ENCODE measurements at regions not wholly inside any gene's neighbourhood (a gene's known extent, or its start where the extent isn't known, plus 50 kb on each side); places are given as distances from the start of the nearest gene placed in this dataset.
A peak's percentile ranks its signal among the peaks of the same experiment; 100 is the strongest.

- no peak for DNase-seq
Measured at GRCh38 chr9:88696501-88696900, 161.5 kb downstream of the NXNL2 start.

GRCh38 chr9:88697764-88698432 is 162.9 kb downstream of the NXNL2 start:
- no peak for DNase-seq

GRCh38 chr9:88702985-88703384 is 168.0 kb downstream of the NXNL2 start:
- no peak for DNase-seq

- no peak for DNase-seq
Measured at GRCh38 chr9:88706193-88707113, 171.5 kb downstream of the NXNL2 start.

- no peak for DNase-seq
Measured at GRCh38 chr9:88710449-88710848, 175.5 kb downstream of the NXNL2 start.

GRCh38 chr9:88711719-88712118 is 176.7 kb downstream of the NXNL2 start:
- no peak for DNase-seq

- no peak for DNase-seq
Measured at GRCh38 chr9:88712484-88712883, 177.5 kb downstream of the NXNL2 start.

GRCh38 chr9:88713010-88713409 is 178.0 kb downstream of the NXNL2 start:
- no peak for DNase-seq

GRCh38 chr9:88716596-88717290 is 181.8 kb downstream of the NXNL2 start:
- DNase-seq = no peak

GRCh38 chr9:88721025-88721424 is 186.0 kb downstream of the NXNL2 start:
- no peak for DNase-seq

- DNase-seq = no peak
Measured at GRCh38 chr9:88721495-88722279, 186.7 kb downstream of the NXNL2 start.

- DNase-seq = peak; percentile 1
Measured at GRCh38 chr9:88722753-88723152, 187.8 kb downstream of the NXNL2 start.

- DNase-seq = no peak
Measured at GRCh38 chr9:88723751-88724150, 188.8 kb downstream of the NXNL2 start.

- no peak for DNase-seq
Measured at GRCh38 chr9:88724331-88724730, 189.4 kb downstream of the NXNL2 start.

- no peak for DNase-seq
Measured at GRCh38 chr9:88725300-88726019, 190.5 kb downstream of the NXNL2 start.

- no peak for DNase-seq
Measured at GRCh38 chr9:88726803-88727202, 191.8 kb downstream of the NXNL2 start.

- DNase-seq = no peak
Measured at GRCh38 chr9:88730780-88731179, 195.8 kb downstream of the NXNL2 start.

- no peak for DNase-seq
Measured at GRCh38 chr9:88732128-88732527, 197.2 kb downstream of the NXNL2 start.

GRCh38 chr9:88733651-88734421 is 198.9 kb downstream of the NXNL2 start:
- no peak for DNase-seq

- DNase-seq = no peak
Measured at GRCh38 chr9:88734527-88734926, 199.5 kb downstream of the NXNL2 start.

GRCh38 chr9:88736136-88736637 is 201.2 kb downstream of the NXNL2 start:
- DNase-seq = no peak
